Activated CD4-positive, alpha-beta T cell treated with anti-CD3 and anti-CD28 coated beads, Interleukin-2, Interleukin-6, amounts not matched to agents 100 ng/mL and 50 ng/mL, durations not matched to agents 16 hours and 8 hours (primary cell): ENCODE measurements at regions not wholly inside any gene's neighbourhood (a gene's known extent, or its start where the extent isn't known, plus 50 kb on each side); places are given as distances from the start of the nearest gene placed in this dataset.
"Not testable (repeated sequence)": the region's sequence is repeated elsewhere in the genome, so short reads cannot be mapped to it uniquely, and the experiment has no call there.

Experiments
- DNase-seq: peaks from one replicate; pipeline ENCODE4 v3.0.0-alpha.2; 2020

GRCh38 chr16:9599415-9600120, 508.1 kb downstream of the HAPSTR1 start:
- no peak for DNase-seq

- no peak for DNase-seq
Measured at GRCh38 chr16:9602189-9602588, 510.7 kb downstream of the HAPSTR1 start.

DNA sequence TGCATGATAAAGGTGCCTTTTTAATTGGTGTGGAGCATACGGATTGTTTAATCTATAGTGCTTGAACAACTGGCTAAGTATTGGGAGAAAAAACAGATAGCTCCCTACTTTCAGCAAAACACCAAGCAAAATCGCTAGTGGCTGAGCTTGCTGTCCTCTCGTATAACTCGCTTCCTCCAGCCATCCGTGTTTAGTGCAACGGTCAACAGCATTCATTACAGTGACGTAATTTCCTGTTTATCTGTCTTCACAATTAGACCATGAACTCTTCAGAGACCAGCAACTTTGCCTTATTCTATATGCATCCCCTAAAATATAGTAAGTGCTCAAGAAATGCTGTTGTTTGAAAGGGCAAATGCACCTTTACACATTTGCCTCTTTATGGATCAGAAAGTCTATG, 511.9 kb downstream of the HAPSTR1 start:
- DNase-seq = no peak

- no peak for DNase-seq
Measured at GRCh38 chr16:9607515-9608230, 516.2 kb downstream of the HAPSTR1 start.

GRCh38 chr16:9610727-9611126, 519.3 kb downstream of the HAPSTR1 start:
- DNase-seq = no peak

DNA sequence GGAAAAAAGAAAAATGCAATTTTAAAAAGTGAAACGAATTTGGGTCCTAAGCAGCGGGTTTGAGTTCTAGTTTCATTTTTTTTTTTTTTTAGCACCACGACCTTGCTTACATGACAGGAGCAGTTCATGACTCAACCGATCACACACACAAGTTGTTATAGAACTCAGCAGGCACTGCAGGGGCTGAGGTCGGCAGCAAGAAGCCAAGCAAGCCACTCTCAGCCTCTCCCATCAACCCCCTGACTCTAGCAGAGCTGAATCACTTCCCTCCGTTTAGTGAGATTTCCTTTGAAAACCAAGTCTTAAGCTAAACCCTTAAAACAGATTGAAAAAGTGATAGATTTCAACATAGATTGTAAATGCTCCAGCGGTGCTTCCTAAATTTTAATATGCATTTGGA, 520.8 kb downstream of the HAPSTR1 start:
- no peak for DNase-seq

- DNase-seq = no peak
Measured at GRCh38 chr16:9614389-9614788, 522.9 kb downstream of the HAPSTR1 start.

DNA sequence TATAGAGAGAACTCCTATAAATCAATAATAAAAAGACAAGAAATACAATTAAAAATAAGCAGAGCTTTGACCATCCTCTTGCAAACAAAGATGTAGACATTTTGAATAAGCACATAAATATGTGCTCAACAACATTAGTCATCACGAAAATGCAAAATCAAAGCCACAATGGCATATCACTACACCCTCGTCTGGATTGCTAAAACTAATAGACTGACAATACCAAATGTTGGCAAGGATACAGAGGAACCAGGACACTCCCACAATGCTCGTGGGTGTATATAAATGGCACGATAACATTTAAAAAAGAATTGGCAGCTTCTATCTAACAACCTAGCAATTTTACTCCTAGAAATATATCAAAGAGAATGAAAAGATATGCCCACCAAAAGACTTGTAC, 530.8 kb downstream of the HAPSTR1 start:
- no peak for DNase-seq

DNA sequence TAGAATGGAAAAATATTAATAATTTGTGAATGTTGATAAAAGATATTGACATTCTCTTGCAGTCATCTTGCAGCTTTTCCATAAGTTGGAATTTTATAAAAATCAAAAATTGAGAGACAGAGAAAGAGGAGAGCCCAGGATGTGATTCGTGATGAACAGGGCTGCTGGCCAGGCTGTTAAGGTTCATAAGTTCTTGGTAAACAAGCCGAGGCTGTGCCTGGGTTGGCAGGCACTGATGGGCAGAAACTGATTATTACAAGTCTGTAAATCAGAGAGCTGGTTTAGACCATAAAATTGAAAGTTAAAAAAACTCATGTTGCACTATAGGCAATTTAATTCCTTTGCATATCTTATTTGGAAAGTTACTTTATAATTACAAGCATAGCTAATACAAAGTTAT, 533.7 kb downstream of the HAPSTR1 start:
- no peak for DNase-seq

GRCh38 chr16:9627427-9627826, 536.0 kb downstream of the HAPSTR1 start:
- DNase-seq = no peak

DNA sequence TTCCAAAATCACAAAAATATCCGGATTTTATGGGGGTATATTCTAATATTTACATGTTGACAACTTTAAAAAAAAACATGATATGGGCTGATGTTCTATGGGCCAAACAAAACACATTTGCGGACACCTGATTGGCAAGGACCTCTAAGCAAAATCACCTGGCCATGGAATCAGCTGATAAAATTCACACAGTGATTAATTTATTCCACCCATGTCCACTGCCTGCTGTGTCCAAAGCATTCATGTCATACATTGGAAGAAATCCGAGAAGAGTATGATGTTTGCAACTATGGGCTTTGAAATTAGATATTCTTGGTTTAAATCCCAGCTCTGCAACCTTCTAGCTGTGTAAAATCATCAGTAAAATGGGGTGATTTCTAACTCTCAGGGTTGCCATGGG, 538.7 kb downstream of the HAPSTR1 start:
- no peak for DNase-seq

GRCh38 chr16:9630985-9631384, 539.5 kb downstream of the HAPSTR1 start:
- DNase-seq = no peak

- no peak for DNase-seq
Measured at GRCh38 chr16:9633844-9634243, 542.4 kb downstream of the HAPSTR1 start.

DNA sequence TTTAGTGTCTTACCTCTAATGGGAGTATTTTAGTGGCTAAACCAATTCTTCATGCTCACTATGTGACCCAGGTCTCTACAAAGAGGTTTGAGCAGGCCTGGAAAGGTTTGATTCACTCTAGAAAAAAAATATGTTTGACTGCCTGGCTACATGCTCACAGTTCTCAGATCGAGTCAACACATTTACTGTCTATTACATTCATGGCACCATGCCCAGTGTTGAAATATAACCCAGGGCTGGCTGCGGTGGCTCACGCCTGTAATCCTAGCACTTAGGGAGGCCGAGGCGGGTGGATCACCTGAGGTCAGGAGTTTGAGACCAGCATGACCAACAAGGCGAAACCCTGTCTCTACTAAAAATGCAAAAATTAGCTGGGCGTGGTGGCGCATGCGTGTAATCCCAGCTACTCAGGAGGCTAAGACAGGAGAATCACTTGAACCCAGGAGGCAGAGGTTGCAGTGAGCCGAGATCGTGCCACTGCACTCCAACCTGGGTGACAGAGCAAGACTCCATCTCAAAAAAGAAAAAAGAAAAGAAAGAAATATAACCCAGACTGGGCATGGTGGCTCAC, 543.8 kb downstream of the HAPSTR1 start:
- DNase-seq = not testable (repeated sequence)

DNA sequence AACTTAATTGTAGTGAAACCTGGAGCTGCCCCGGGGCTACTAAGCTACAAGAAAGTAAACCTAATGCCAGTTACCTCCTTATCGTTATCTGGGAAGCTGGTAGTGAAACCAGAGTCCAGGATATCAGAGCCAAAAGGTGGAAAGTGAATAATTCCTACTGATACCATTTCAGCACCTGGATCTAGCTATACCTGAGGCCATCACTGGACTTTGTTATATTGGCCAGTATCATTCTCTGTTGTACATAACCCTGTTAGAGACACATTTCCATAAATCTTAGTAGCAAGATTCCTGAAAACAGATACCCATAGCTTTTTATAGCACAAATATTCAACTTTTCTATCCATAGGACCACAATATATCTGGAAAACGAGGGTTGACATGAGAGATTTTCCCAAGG, 538.0 kb downstream of the GRIN2A start:
- no peak for DNase-seq

DNA sequence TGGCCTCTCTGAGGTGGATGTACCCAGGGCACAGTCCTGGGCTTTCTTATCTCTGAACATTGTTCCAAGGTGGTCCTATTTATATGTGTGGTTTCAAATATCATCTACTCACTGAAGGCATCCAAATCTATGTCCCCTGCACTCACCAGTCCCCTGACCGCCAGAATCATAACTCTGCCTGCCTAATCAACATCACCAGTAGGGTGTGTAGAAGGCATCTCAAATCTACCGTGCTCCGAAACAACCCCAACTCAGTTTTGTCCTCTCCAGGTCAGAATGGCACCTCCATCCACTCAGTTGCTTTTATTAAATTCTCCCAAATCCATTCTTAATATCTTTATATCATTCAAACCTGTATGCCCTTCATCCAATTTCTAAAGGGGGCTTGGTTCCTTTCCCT, 536.3 kb downstream of the GRIN2A start:
- no peak for DNase-seq

- peak; percentile 1 for DNase-seq
Measured at GRCh38 chr16:9647981-9648701, 534.1 kb downstream of the GRIN2A start.

- no peak for DNase-seq
Measured at GRCh38 chr16:9650284-9650683, 531.9 kb downstream of the GRIN2A start.

DNA sequence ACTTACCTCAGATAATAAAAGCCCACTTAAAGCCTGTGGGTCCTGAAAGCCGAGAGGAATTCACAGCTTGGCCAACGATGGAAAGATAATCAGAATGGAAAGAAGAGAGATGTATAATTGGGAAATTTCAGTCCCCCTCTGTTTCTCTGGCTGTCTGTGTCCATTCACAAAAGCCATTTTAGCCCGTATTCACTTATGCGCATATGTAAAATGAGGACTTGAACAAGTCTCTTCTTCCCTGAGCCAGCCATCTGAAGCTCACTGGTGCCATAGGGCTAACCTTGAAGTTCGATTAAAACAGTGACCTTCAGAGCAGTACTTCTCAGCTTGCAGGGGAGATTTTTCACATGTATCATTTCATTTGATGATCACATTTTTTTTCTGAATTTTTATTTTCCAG, 527.2 kb downstream of the GRIN2A start:
- DNase-seq = no peak

DNA sequence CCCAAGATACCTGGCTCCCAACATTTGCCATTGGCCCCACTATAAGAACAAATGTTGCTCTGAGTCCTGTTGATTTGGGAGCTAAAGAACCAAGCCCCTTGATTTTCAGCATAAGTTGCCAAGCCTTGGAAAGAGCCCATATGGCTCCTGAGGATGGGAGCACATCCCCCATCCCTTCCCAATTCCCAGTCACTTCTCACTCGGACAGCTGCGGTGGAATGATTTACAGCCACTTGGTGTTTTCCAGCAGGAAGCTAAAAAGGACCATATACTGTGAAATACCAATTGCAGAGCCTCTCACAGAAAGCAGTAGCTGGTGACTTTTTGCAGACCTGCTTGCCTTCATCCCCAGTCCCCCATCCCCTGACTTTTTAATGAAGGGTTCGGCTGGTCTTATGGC, 524.6 kb downstream of the GRIN2A start:
- no peak for DNase-seq

DNA sequence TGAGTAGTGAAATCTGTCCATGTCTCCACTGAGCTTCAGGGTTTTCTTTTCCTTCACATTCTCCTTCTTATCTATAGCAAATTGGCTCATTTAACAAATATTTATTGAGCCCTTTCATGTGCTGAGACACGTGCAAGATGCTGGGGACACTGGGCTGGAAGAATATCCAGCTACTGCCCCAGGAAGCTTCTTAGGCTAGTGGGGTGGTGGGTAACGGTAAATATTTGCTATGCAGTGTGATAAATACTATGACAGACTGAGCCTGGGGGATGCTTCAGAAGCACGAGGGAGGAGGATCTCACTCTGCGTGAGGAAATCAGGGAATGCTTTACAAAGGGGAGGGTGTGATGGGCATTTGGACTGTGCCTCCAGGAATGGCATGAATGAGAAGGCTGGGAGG, 524.1 kb downstream of the GRIN2A start:
- no peak for DNase-seq

- no peak for DNase-seq
Measured at GRCh38 chr16:9658586-9658985, 523.6 kb downstream of the GRIN2A start.

DNA sequence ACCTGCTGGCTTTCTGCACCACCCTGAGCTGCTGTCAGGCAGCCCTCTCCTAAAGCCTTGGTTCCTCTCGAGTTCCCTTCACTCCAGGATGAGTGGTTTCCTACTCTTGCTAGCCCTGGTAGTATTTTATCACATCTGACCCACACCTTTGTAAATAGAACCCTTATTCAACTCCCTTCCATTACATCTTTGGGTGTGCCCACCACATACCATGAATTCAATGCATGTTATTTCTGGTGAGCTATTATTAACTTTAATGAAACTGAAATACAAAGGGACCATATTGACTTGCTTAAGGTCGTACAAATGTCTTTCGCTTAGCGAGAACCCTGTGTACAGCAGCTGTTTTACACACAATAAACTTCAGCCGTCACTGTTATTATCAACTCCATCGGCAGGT, 521.3 kb downstream of the GRIN2A start:
- DNase-seq = no peak
